ENCODE measurements at regions not wholly inside any gene's neighbourhood (a gene's known extent, or its start where the extent isn't known, plus 50 kb on each side); places are given as distances from the start of the nearest gene placed in this dataset.

GRCh38 chr16:50455288-50455845 lies 86.6 kb upstream of the BRD7 start:
- no peak for TF ChIP-seq CTCF (tag by site-specific recombination; IDR thresholded peaks at IDR 0.05)
- TF ChIP-seq ZBTB21 (tag by site-specific recombination; IDR thresholded peaks at IDR 0.05): no peak
- TF ChIP-seq INSM2 (tag by site-specific recombination; IDR thresholded peaks at IDR 0.05): no peak
- TF ChIP-seq KLF10 (tag by site-specific recombination; IDR thresholded peaks at IDR 0.05): no peak
- TF ChIP-seq ATF2 (tag by site-specific recombination; IDR thresholded peaks at IDR 0.05; ENCODE audit: low read depth): no peak
- no peak for TF ChIP-seq YY1 (tag by site-specific recombination; IDR thresholded peaks at IDR 0.05)
- TF ChIP-seq GFI1B (tag by site-specific recombination; IDR thresholded peaks at IDR 0.05): no peak
- no peak for TF ChIP-seq ZSCAN16 (tag by site-specific recombination; IDR thresholded peaks at IDR 0.05)
- TF ChIP-seq ZNF423 (tag by site-specific recombination; IDR thresholded peaks at IDR 0.05): no peak
- TF ChIP-seq ZNF791 (tag by site-specific recombination; IDR thresholded peaks at IDR 0.05): no peak

Data from HEK293 (cell line).